Ascending aorta (tissue), 2 donors: ENCODE measurements at regions not wholly inside any gene's neighbourhood (a gene's known extent, or its start where the extent isn't known, plus 50 kb on each side); places are given as distances from the start of the nearest gene placed in this dataset.

ENCODE experiments used
- DNase-seq, 2 donors: peaks; one replicate each; pipeline ENCODE4 v3.0.0-alpha.2; 2019; ENCODE audit warnings: low spot score in 2 of 2
- H3K27ac ChIP-seq, 2 donors: fragments of 200-600 bp; sonication (generic); one replicate each; pipeline ENCODE4 v1.5.1; 2016 to 2017; ENCODE audit warnings: mild to moderate bottlenecking in 1 of 2
- H3K27me3 ChIP-seq: fragments of 200-600 bp; sonication (generic); one replicate; pipeline ENCODE4 v1.5.1; 2017
- H3K36me3 ChIP-seq, 2 donors: fragments of 200-600 bp; sonication (generic); one replicate each; pipeline ENCODE4 v1.5.1; 2016
- H3K4me1 ChIP-seq, 2 donors: fragments of 200-600 bp; sonication (generic); one replicate each; pipeline ENCODE4 v1.5.1; 2016 to 2017; ENCODE audit warnings: mild to moderate bottlenecking in 1 of 2
- H3K4me3 ChIP-seq, 2 donors: fragments of 200-600 bp; sonication (generic); one replicate each; pipeline ENCODE4 v1.5.1; 2016 to 2017; ENCODE audit warnings: mild to moderate bottlenecking in 1 of 2
- H3K9me3 ChIP-seq, 2 donors: fragments of 200-600 bp; sonication (generic); one replicate each; pipeline ENCODE4 v1.5.1; 2016
- intact Hi-C: fragments of 100-400 bp; cut with DNase I; formaldehyde crosslinking; loops from one replicate; pipeline ENCODE4 v1.15.1; 2023
- TF ChIP-seq, protein P1 (sequence below), 3 experiments: fragments of 200-600 bp in 2 of 3; fragments of 450-650 bp in 1 of 3; sonication (generic) in 2 of 3; IDR thresholded peaks; one replicate each; pipeline ENCODE4 v1.5.1; 2016 to 2019; ENCODE audit warnings: antibody characterized with exemption in 3 of 3, mild to moderate bottlenecking in 1 of 3, moderate library complexity in 1 of 3

- Histone ChIP-seq H3K27me3 (no peaks in the 10 kb centered on the region), H3K4me1 (no peaks in the 10 kb centered on the region), H3K36me3 (no peaks in the 10 kb centered on the region), H3K27ac (no peak overlapping the region), H3K4me3 (no peak overlapping the region), H3K9me3 (no peaks in the 10 kb centered on the region)
- TF ChIP-seq, protein P1, sequence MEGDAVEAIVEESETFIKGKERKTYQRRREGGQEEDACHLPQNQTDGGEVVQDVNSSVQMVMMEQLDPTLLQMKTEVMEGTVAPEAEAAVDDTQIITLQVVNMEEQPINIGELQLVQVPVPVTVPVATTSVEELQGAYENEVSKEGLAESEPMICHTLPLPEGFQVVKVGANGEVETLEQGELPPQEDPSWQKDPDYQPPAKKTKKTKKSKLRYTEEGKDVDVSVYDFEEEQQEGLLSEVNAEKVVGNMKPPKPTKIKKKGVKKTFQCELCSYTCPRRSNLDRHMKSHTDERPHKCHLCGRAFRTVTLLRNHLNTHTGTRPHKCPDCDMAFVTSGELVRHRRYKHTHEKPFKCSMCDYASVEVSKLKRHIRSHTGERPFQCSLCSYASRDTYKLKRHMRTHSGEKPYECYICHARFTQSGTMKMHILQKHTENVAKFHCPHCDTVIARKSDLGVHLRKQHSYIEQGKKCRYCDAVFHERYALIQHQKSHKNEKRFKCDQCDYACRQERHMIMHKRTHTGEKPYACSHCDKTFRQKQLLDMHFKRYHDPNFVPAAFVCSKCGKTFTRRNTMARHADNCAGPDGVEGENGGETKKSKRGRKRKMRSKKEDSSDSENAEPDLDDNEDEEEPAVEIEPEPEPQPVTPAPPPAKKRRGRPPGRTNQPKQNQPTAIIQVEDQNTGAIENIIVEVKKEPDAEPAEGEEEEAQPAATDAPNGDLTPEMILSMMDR (IDR thresholded peaks at IDR 0.05) = no peak
- DNase-seq = no peak
- intact Hi-C loops = no loop called here
Observed at GRCh38 chr12:116636608-116637519, 77.7 kb downstream of the MAP1LC3B2 start.

- no peak for DNase-seq
- TF ChIP-seq, protein P1 (IDR thresholded peaks at IDR 0.05) = no peak
- intact Hi-C loops = no loop called here
- H3K36me3 ChIP-seq = no peaks in the 10 kb centered on the region
- no peak overlapping the region for H3K27ac ChIP-seq
- no peaks in the 10 kb centered on the region for H3K27me3 ChIP-seq
- no peaks in the 10 kb centered on the region for H3K9me3 ChIP-seq
- H3K4me1 ChIP-seq = no peaks in the 10 kb centered on the region
- no peak overlapping the region for H3K4me3 ChIP-seq
Observed at GRCh38 chr12:116635487-116635886, 76.3 kb downstream of the MAP1LC3B2 start.

GRCh38 chr12:116633476-116633875 is 74.3 kb downstream of the MAP1LC3B2 start:
- no peaks in the 10 kb centered on the region for H3K9me3 ChIP-seq
- H3K4me3 ChIP-seq = no peak overlapping the region
- no peaks in the 10 kb centered on the region for H3K4me1 ChIP-seq
- no peak for DNase-seq
- H3K36me3 ChIP-seq = no peaks in the 10 kb centered on the region
- H3K27ac ChIP-seq = no peak overlapping the region
- TF ChIP-seq, protein P1 (IDR thresholded peaks at IDR 0.05) = no peak
- no peaks in the 10 kb centered on the region for H3K27me3 ChIP-seq
- intact Hi-C loops = no loop called here

- TF ChIP-seq, protein P1 (IDR thresholded peaks at IDR 0.05) = no peak
- no peak overlapping the region for H3K27ac ChIP-seq
- H3K4me3 ChIP-seq = no peak overlapping the region
- DNase-seq = no peak
- intact Hi-C loops = no loop called here
- H3K27me3 ChIP-seq = no peaks in the 10 kb centered on the region
- H3K4me1 ChIP-seq = no peaks in the 10 kb centered on the region
- H3K9me3 ChIP-seq = no peaks in the 10 kb centered on the region
- no peaks in the 10 kb centered on the region for H3K36me3 ChIP-seq
Observed at GRCh38 chr12:116631619-116632018, 72.4 kb downstream of the MAP1LC3B2 start.

DNA sequence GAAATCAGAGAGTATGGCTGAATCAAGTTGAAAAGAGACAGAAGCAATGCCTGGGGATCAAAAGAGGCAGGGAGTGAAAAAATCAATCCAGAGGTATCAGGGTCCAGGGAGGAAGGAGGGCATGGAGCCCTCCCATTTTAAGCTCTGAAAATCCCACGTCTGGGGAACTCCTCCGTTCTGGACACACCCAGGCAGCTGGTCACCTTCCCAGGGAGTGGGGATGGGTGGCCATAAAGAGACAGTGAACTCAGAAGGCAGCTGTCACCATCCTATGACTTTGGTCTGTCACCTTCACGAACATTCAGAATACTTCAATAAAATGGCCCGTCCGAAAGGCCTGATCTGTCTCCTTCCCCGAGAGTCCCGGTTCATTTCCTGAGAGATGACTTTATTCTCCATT is 71.6 kb downstream of the MAP1LC3B2 start:
- Histone ChIP-seq H3K27ac (no peak overlapping the region), H3K4me3 (no peak overlapping the region), H3K9me3 (no peaks in the 10 kb centered on the region), H3K36me3 (no peaks in the 10 kb centered on the region), H3K4me1 (no peaks in the 10 kb centered on the region), H3K27me3 (no peaks in the 10 kb centered on the region)
- DNase-seq = no peak
- intact Hi-C loops = no loop called here
- TF ChIP-seq, protein P1 (IDR thresholded peaks at IDR 0.05) = no peak
